ENCODE measurements at regions not wholly inside any gene's neighbourhood (a gene's known extent, or its start where the extent isn't known, plus 50 kb on each side); places are given as distances from the start of the nearest gene placed in this dataset.

DNA sequence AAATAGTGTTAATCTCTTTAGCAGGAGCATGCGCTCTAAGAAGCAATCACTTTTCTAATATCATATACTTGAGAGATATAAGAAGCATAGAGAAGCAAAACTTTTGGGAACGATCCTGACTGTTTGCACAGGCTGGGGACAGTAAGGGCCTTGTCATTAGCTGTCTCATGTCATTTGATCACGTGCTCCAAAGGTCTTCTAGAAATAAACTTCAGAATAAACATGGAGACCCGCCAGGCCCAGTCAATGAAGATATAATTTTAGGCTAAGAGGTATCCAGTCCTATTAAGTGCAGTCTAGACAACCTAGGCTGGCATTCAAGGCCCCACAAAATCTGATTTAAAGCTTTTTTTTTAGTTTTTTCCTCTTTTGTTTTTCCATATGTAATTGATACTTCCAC lies 111.0 kb upstream of the APC start:
- TF ChIP-seq, protein P1, sequence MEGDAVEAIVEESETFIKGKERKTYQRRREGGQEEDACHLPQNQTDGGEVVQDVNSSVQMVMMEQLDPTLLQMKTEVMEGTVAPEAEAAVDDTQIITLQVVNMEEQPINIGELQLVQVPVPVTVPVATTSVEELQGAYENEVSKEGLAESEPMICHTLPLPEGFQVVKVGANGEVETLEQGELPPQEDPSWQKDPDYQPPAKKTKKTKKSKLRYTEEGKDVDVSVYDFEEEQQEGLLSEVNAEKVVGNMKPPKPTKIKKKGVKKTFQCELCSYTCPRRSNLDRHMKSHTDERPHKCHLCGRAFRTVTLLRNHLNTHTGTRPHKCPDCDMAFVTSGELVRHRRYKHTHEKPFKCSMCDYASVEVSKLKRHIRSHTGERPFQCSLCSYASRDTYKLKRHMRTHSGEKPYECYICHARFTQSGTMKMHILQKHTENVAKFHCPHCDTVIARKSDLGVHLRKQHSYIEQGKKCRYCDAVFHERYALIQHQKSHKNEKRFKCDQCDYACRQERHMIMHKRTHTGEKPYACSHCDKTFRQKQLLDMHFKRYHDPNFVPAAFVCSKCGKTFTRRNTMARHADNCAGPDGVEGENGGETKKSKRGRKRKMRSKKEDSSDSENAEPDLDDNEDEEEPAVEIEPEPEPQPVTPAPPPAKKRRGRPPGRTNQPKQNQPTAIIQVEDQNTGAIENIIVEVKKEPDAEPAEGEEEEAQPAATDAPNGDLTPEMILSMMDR (conservative IDR thresholded peaks at IDR 0.05) = no peak
- no peak for TF ChIP-seq ZFX (IDR thresholded peaks at IDR 0.05)

Measured in C4-2B (cell line).